GM23338 (cell line): ENCODE measurements at regions not wholly inside any gene's neighbourhood (a gene's known extent, or its start where the extent isn't known, plus 50 kb on each side); places are given as distances from the start of the nearest gene placed in this dataset.

Experiments
- ATAC-seq: fragments of 200-7000 bp; cut with Tn5 transposase; 3 replicates; pipeline ENCODE4 v1.9.1; 2020
- DNase-seq: peaks from one replicate; pipeline ENCODE4 v3.0.0-alpha.2; 2015; ENCODE audit warnings: low spot score
- H2AFZ ChIP-seq: fragments of 200-600 bp; sonication (generic); 2 replicates; pipeline ENCODE4 v1.8.0; 2016; ENCODE audit warnings: antibody characterized with exemption, mild to moderate bottlenecking, moderate library complexity
- H3F3A ChIP-seq: fragments of 200-600 bp; sonication (generic); replicated peaks from 2 replicates; pipeline ENCODE4 v1.8.0; 2017; ENCODE audit warnings: antibody characterized with exemption, mixed run types, low read depth
- H3K27ac ChIP-seq: fragments of 200-600 bp; sonication (generic); 2 replicates; pipeline ENCODE4 v1.6.1; 2016; ENCODE audit warnings: low read depth
- H3K27me3 ChIP-seq: fragments of 200-600 bp; sonication (generic); 2 replicates; pipeline ENCODE4 v1.8.0; 2016; ENCODE audit warnings: mild to moderate bottlenecking, mixed run types, moderate library complexity; ENCODE audit not compliant: insufficient read depth
- H3K36me3 ChIP-seq: fragments of 200-600 bp; sonication (generic); 2 replicates; pipeline ENCODE4 v1.8.0; 2016; ENCODE audit warnings: mild to moderate bottlenecking; ENCODE audit not compliant: insufficient read depth
- H3K4me1 ChIP-seq: fragments of 200-600 bp; sonication (generic); 2 replicates; pipeline ENCODE4 v1.8.0; 2016; ENCODE audit warnings: mild to moderate bottlenecking, moderate library complexity; ENCODE audit not compliant: insufficient read depth
- H3K4me2 ChIP-seq: fragments of 200-600 bp; sonication (generic); 2 replicates; pipeline ENCODE4 v1.7.1; 2017; ENCODE audit warnings: mixed run types
- H3K4me3 ChIP-seq: fragments of 200-600 bp; sonication (generic); 2 replicates; pipeline ENCODE4 v1.6.1; 2016; ENCODE audit warnings: mixed run types
- H3K79me2 ChIP-seq: fragments of 200-600 bp; sonication (generic); replicated peaks from 2 replicates; pipeline ENCODE4 v1.8.0; 2017; ENCODE audit warnings: mild to moderate bottlenecking; ENCODE audit not compliant: insufficient read depth
- H3K9me2 ChIP-seq: fragments of 200-600 bp; sonication (generic); 2 replicates; pipeline ENCODE4 v1.8.0; 2017; ENCODE audit not compliant: insufficient read depth
- H4K20me1 ChIP-seq: fragments of 200-600 bp; sonication (generic); replicated peaks from 2 replicates; pipeline ENCODE4 v1.8.0; 2017; ENCODE audit warnings: mild to moderate bottlenecking; ENCODE audit not compliant: insufficient read depth
- H3K27ac Mint-ChIP-seq: 2 replicates; pipeline ENCODE4 v1.8.0; 2020; ENCODE audit warnings: inconsistent platforms, mild to moderate bottlenecking, moderate library complexity, mixed read lengths
- H3K27me3 Mint-ChIP-seq: 3 replicates; pipeline ENCODE4 v1.8.0; 2022; ENCODE audit warnings: low read depth, mild to moderate bottlenecking, moderate library complexity, mixed read lengths, inconsistent platforms; ENCODE audit not compliant: insufficient read depth, poor library complexity
- H3K36me3 Mint-ChIP-seq: 3 replicates; pipeline ENCODE4 v1.8.0; 2021; ENCODE audit warnings: low read depth, mild to moderate bottlenecking, inconsistent platforms, moderate library complexity, mixed read lengths
- H3K4me1 Mint-ChIP-seq: 3 replicates; pipeline ENCODE4 v1.8.0; 2020; ENCODE audit warnings: mild to moderate bottlenecking, inconsistent platforms, mixed read lengths
- H3K4me3 Mint-ChIP-seq: 3 replicates; pipeline ENCODE4 v1.8.0; 2021; ENCODE audit warnings: moderate library complexity, mild to moderate bottlenecking, inconsistent platforms, mixed read lengths
- H3K9me3 Mint-ChIP-seq: 3 replicates; pipeline ENCODE4 v1.8.0; 2020; ENCODE audit warnings: moderate library complexity, mild to moderate bottlenecking, inconsistent platforms, mixed read lengths
- EZH2 ChIP-seq: fragments of 200-600 bp; sonication (generic); IDR thresholded peaks from one replicate; pipeline ENCODE4 v1.8.0; 2017; ENCODE audit warnings: antibody characterized with exemption, mild to moderate bottlenecking, low read depth; ENCODE audit not compliant: unreplicated experiment
- EZH2phosphoT487 ChIP-seq: fragments of 200-600 bp; sonication (generic); IDR thresholded peaks from one replicate; pipeline ENCODE4 v1.8.1; 2018; ENCODE audit warnings: antibody characterized with exemption; ENCODE audit not compliant: unreplicated experiment
- JUNB ChIP-seq: IDR thresholded peaks from one replicate; pipeline ENCODE4 v1.6.1; 2016; ENCODE audit warnings: antibody characterized with exemption; ENCODE audit not compliant: unreplicated experiment
- NANOG ChIP-seq: IDR thresholded peaks from 2 replicates; pipeline ENCODE4 v1.6.1; 2016; ENCODE audit warnings: antibody characterized with exemption, borderline replicate concordance
- POLR2AphosphoS5 ChIP-seq: IDR thresholded peaks from 2 replicates; pipeline ENCODE4 v1.6.1; 2016; ENCODE audit warnings: antibody characterized with exemption, low read depth
- STAT1 ChIP-seq: IDR thresholded peaks from one replicate; pipeline ENCODE4 v1.6.1; 2016; ENCODE audit warnings: antibody characterized with exemption; ENCODE audit not compliant: unreplicated experiment
- ZNF331 ChIP-seq: fragments of 250-450 bp; sonication (Bioruptor Pico); IDR thresholded peaks from 2 replicates; pipeline ENCODE4 v1.5.0; 2020; ENCODE audit warnings: low read depth, mild to moderate bottlenecking, moderate library complexity
- TF ChIP-seq, protein P1 (sequence below): fragments of 250-450 bp; sonication (Bioruptor Pico); IDR thresholded peaks from 2 replicates; pipeline ENCODE4 v1.5.0; 2020; ENCODE audit warnings: mild to moderate bottlenecking, moderate library complexity
- TF ChIP-seq, protein P2 (sequence below): IDR thresholded peaks from 2 replicates; pipeline ENCODE4 v1.6.1; 2016; ENCODE audit warnings: antibody characterized with exemption
- TF ChIP-seq, protein P3 (sequence below): IDR thresholded peaks from one replicate; pipeline ENCODE4 v1.6.1; 2018; ENCODE audit warnings: antibody characterized with exemption; ENCODE audit not compliant: unreplicated experiment

DNA sequence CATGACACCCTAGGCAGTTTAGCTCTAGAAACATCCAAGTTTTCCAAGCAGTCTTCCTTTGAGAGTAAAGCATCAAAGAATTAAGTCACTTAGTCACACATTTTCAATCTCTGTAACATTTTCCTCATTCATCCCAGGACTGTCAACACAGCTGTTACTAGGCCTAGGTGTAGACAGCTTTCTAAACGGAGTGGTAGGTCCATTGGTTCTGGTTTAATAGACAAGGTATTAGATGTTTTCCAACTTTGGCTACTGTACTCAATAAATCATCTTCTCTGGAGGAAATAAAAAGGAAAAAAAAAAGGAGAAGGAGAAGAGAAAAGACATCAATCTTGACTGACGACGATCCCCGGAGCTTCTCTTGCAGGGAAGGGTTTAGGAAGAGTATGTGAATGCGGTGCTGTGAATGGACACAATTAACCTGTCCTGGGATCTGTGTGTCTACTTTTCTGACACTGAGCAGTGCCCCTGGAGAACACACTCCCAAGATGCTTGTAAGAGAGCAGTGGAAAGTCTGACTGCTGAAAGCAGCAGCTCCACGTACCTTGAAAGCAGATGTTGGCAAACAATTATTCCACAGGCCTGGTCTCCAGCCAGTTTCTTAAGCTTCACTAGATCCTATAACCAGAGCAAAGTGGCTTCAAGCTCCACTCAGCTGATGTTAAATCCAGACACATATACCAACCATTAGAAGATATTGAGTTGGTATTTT, 59.1 kb downstream of the CXCL12 start (continued):
- TF ChIP-seq, protein P1, sequence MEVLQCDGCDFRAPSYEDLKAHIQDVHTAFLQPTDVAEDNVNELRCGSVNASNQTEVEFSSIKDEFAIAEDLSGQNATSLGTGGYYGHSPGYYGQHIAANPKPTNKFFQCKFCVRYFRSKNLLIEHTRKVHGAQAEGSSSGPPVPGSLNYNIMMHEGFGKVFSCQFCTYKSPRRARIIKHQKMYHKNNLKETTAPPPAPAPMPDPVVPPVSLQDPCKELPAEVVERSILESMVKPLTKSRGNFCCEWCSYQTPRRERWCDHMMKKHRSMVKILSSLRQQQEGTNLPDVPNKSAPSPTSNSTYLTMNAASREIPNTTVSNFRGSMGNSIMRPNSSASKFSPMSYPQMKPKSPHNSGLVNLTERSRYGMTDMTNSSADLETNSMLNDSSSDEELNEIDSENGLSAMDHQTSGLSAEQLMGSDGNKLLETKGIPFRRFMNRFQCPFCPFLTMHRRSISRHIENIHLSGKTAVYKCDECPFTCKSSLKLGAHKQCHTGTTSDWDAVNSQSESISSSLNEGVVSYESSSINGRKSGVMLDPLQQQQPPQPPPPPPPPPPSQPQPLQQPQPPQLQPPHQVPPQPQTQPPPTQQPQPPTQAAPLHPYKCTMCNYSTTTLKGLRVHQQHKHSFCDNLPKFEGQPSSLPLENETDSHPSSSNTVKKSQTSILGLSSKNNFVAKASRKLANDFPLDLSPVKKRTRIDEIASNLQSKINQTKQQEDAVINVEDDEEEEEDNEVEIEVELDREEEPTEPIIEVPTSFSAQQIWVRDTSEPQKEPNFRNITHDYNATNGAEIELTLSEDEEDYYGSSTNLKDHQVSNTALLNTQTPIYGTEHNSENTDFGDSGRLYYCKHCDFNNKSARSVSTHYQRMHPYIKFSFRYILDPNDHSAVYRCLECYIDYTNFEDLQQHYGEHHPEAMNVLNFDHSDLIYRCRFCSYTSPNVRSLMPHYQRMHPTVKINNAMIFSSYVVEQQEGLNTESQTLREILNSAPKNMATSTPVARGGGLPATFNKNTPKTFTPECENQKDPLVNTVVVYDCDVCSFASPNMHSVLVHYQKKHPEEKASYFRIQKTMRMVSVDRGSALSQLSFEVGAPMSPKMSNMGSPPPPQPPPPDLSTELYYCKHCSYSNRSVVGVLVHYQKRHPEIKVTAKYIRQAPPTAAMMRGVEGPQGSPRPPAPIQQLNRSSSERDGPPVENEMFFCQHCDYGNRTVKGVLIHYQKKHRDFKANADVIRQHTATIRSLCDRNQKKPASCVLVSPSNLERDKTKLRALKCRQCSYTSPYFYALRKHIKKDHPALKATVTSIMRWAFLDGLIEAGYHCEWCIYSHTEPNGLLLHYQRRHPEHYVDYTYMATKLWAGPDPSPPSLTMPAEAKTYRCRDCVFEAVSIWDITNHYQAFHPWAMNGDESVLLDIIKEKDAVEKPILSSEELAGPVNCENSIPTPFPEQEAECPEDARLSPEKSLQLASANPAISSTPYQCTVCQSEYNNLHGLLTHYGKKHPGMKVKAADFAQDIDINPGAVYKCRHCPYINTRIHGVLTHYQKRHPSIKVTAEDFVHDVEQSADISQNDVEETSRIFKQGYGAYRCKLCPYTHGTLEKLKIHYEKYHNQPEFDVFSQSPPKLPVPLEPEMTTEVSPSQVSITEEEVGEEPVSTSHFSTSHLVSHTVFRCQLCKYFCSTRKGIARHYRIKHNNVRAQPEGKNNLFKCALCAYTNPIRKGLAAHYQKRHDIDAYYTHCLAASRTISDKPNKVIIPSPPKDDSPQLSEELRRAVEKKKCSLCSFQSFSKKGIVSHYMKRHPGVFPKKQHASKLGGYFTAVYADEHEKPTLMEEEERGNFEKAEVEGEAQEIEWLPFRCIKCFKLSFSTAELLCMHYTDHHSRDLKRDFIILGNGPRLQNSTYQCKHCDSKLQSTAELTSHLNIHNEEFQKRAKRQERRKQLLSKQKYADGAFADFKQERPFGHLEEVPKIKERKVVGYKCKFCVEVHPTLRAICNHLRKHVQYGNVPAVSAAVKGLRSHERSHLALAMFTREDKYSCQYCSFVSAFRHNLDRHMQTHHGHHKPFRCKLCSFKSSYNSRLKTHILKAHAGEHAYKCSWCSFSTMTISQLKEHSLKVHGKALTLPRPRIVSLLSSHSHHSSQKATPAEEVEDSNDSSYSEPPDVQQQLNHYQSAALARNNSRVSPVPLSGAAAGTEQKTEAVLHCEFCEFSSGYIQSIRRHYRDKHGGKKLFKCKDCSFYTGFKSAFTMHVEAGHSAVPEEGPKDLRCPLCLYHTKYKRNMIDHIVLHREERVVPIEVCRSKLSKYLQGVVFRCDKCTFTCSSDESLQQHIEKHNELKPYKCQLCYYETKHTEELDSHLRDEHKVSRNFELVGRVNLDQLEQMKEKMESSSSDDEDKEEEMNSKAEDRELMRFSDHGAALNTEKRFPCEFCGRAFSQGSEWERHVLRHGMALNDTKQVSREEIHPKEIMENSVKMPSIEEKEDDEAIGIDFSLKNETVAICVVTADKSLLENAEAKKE (CRISPR knock-in tag), result no peak
- TF ChIP-seq POLR2AphosphoS5 (no peak), EZH2phosphoT487 (no peak), STAT1 (no peak)

DNA sequence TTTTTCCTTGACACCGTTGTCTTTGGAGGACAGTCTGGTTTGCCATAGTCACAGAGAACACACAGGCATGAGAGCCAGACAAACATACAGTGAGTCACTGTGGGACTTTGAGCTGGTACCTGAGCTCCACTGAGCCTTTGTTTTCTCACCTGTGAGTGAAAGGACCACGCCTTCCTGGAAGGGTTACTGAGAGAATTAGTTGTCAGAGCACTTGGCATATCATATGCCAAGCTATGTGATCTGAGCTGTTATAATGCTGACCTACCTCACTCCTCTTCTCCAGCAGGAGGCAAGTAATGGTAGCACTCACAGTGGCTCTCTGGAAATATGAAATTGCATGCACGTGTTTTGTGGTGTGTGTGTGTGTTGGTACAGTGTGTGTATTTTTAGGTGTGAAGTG, 59.7 kb downstream of the CXCL12 start:
- TF ChIP-seq, protein P2, sequence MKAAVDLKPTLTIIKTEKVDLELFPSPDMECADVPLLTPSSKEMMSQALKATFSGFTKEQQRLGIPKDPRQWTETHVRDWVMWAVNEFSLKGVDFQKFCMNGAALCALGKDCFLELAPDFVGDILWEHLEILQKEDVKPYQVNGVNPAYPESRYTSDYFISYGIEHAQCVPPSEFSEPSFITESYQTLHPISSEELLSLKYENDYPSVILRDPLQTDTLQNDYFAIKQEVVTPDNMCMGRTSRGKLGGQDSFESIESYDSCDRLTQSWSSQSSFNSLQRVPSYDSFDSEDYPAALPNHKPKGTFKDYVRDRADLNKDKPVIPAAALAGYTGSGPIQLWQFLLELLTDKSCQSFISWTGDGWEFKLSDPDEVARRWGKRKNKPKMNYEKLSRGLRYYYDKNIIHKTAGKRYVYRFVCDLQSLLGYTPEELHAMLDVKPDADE, result no peak
- TF ChIP-seq NANOG (no peak), EZH2 (no peak), ZNF331 (CRISPR knock-in tag) (no peak), JUNB (no peak), POLR2AphosphoS5 (no peak), EZH2phosphoT487 (no peak)
- TF ChIP-seq, protein P3, sequence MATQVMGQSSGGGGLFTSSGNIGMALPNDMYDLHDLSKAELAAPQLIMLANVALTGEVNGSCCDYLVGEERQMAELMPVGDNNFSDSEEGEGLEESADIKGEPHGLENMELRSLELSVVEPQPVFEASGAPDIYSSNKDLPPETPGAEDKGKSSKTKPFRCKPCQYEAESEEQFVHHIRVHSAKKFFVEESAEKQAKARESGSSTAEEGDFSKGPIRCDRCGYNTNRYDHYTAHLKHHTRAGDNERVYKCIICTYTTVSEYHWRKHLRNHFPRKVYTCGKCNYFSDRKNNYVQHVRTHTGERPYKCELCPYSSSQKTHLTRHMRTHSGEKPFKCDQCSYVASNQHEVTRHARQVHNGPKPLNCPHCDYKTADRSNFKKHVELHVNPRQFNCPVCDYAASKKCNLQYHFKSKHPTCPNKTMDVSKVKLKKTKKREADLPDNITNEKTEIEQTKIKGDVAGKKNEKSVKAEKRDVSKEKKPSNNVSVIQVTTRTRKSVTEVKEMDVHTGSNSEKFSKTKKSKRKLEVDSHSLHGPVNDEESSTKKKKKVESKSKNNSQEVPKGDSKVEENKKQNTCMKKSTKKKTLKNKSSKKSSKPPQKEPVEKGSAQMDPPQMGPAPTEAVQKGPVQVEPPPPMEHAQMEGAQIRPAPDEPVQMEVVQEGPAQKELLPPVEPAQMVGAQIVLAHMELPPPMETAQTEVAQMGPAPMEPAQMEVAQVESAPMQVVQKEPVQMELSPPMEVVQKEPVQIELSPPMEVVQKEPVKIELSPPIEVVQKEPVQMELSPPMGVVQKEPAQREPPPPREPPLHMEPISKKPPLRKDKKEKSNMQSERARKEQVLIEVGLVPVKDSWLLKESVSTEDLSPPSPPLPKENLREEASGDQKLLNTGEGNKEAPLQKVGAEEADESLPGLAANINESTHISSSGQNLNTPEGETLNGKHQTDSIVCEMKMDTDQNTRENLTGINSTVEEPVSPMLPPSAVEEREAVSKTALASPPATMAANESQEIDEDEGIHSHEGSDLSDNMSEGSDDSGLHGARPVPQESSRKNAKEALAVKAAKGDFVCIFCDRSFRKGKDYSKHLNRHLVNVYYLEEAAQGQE, result no peak
- Histone ChIP-seq H3K27ac (no peak overlapping the region), H3K4me3 (no peak overlapping the region), H2AFZ (no peak overlapping the region), H3K79me2 (no peaks in the 10 kb centered on the region), H3K4me2 (no peak overlapping the region), H3K4me1 (no peaks in the 10 kb centered on the region), H3F3A (no peaks in the 10 kb centered on the region), H3K9me2 (0 out of 2 replicates have a peak, but pooled peaks cover 4% of the 10 kb centered on the region), H3K27me3 (no peaks in the 10 kb centered on the region), H3K36me3 (no peaks in the 10 kb centered on the region), H4K20me1 (no peaks in the 10 kb centered on the region)
- DNase-seq, result no peak
- peaks cover 3% of the 10 kb centered on the region for H3K27me3 Mint-ChIP-seq
- no peaks in the 10 kb centered on the region for H3K4me1 Mint-ChIP-seq
- no peak overlapping the region for H3K27ac Mint-ChIP-seq
- H3K36me3 Mint-ChIP-seq, result no peaks in the 10 kb centered on the region
- H3K4me3 Mint-ChIP-seq, result no peak overlapping the region
- H3K9me3 Mint-ChIP-seq, result no peaks in the 10 kb centered on the region
- no peak for ATAC-seq
